Peyer's patch (tissue), 4 donors: ENCODE measurements at regions not wholly inside any gene's neighbourhood (a gene's known extent, or its start where the extent isn't known, plus 50 kb on each side); places are given as distances from the start of the nearest gene placed in this dataset.

Source experiments
- CTCF ChIP-seq, 6 experiments: fragments of 450-650 bp in 4 of 6; fragments of 200-600 bp in 2 of 6; sonication (generic) in 1 of 6; IDR thresholded peaks; one replicate each; pipeline ENCODE4 v1.5.1; 2017 to 2019; ENCODE audit warnings: antibody characterized with exemption in 6 of 6, mild to moderate bottlenecking in 3 of 6, moderate library complexity in 1 of 6
- POLR2A ChIP-seq, 2 donors: fragments of 450-650 bp; IDR thresholded peaks; one replicate each; pipeline ENCODE4 v1.5.1; 2017; ENCODE audit warnings: antibody characterized with exemption in 2 of 2, mild to moderate bottlenecking in 2 of 2, moderate library complexity in 2 of 2

- no peak for TF ChIP-seq CTCF (IDR thresholded peaks at IDR 0.05)
- TF ChIP-seq POLR2A (IDR thresholded peaks at IDR 0.05), result no peak
Observed at GRCh38 chr3:182435860-182436259, 357.4 kb upstream of the ATP11B start.
